GM19043 (cell line): ENCODE measurements at regions not wholly inside any gene's neighbourhood (a gene's known extent, or its start where the extent isn't known, plus 50 kb on each side); places are given as distances from the start of the nearest gene placed in this dataset.

Experiments
- ATAC-seq: cut with Tn5 transposase; IDR thresholded peaks from one replicate; pipeline ENCODE4 v1.9.1; 2021; ENCODE audit warnings: low read depth; ENCODE audit not compliant: unreplicated experiment

DNA sequence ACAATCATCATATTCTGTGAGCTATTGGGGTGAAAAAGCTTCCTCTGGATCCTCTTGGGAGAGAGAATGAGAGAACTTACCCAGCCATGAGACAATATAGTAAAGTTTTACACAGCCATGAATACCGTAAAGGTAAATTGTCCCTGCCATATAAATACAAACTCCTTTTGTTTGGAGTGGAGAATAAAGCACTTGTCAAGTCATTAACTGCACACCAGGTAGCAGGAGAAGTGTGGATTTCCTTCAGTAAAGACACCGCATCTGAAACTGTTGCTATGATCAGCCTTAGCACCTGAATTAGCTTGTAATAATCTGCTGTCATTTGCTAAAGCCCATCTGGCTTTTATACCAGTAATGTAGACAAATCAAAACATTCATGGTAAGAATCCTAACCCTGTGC, 336.6 kb upstream of the SLCO3A1 start:
- no peak for ATAC-seq

GRCh38 chr15:91517491-91518200, 335.9 kb upstream of the SLCO3A1 start:
- no peak for ATAC-seq

GRCh38 chr15:91520850-91521249, 332.7 kb upstream of the SLCO3A1 start:
- no peak for ATAC-seq

DNA sequence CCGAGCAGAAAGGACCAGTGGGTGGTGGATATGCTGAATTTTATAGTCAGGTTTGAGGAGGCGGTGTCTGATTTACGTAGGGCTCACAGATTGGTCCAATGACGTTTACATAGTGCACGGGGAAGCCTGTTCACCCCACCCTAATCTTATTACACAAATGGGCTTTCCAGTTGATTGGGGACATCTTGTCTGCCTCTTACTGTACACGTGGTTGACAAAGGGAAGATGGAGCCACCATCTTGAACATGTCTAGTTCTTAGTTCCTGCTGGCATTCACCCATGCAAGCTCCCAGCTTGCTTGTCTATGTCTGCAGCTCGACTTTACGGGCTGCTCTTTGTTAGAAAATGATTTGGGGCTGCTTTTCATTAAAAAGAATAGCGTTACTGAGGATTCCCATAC, 332.0 kb upstream of the SLCO3A1 start:
- ATAC-seq = no peak

DNA sequence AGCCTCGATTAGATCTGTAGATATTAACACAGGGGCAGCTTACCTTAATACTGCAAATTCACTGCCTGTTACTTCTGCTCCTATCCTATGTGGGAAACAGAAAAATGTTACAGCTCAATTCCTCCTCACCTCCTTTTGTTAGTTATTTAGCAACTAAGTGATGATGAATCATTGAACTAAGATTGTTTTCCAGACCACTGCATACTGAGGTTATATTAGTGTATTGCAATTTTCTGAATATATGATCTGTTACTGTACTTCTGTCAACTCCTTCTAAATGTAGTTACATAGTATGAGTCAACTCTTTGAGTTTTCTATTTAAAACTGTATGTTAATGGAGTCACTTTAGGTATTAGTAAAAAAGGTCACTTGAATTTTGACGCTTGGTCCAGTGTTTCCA, 331.5 kb upstream of the SLCO3A1 start:
- no peak for ATAC-seq

- ATAC-seq = no peak
These were observed 330.7 kb upstream of the SLCO3A1 start for GRCh38 chr15:91522605-91523332.

DNA sequence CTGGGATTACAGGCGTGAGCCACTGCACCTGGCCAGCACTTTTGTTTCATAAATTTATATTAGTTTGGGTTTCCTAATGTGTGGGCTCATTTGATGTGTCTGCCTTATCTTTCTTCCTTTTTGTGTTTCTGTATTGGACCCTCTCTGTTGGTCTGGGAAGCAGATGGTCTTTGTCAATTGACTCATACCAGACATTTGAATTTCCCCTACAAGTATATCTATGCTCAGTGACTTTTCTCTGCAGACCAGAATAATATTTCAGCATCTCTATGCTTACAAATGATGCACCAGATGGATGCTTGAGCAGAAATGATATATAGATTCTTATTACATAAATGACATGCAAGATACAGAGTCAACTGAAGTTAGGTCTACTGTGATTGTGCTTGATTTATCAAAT, 329.9 kb upstream of the SLCO3A1 start:
- ATAC-seq = no peak

GRCh38 chr15:91524534-91524933, 329.0 kb upstream of the SLCO3A1 start:
- no peak for ATAC-seq

DNA sequence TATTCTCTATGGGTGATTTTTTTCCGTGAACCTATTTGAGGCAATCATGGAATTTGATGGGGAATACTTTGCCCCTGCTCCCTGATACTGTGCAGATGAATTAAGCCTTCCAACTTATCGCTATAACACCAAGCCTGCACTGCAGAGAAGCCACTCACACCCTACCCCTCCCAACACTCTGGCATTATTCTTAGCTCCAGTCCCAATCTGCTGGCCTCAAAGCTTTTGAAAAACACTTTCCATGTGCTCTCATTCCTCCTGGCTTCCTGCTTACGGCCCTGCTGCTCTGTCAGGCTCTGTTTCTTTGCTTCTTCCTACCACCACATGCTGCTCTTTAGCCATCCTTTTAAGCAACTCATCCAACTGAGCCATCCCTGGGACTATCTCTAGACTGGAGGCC, 327.8 kb upstream of the SLCO3A1 start:
- no peak for ATAC-seq

- ATAC-seq = no peak
These were observed 327.1 kb upstream of the SLCO3A1 start for GRCh38 chr15:91526424-91526823.

DNA sequence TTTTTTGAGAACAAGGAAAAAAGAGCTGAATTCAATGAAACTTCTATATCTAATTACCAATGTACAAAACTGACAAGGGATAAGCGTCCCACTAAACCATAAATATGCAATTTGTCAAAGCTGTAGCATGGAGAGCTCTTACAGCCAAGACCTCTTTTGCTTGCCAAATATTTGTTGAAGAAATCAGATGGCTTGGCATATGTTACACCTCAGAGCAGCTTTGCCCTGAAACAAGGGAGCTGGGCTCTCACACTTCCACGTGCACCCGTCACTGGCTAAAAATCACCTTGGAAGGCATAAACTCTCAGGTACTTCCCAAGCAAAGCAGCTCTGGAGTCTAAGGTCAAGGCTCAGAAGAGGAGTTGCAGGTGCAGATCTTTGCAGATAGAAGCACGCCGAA, 324.7 kb upstream of the SLCO3A1 start:
- ATAC-seq = no peak

DNA sequence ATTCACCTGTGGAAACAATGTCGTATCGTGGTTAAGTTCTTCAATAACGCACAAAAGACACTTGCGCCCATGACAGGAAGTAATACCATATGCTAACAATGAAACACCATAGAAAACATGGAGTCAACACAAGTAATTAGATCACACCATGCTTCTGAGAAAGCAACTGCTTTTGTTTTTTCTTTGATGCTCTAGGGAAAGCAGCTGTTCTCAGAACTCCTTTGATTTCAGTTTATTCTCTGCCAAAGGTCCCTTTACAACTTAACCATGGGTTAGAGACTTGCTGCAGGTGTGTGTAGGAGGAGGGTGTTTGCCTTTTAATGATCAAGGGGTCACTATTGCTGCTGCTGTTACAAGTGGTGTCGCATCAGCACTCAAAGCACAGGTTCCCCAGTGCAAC, 324.0 kb upstream of the SLCO3A1 start:
- no peak for ATAC-seq

DNA sequence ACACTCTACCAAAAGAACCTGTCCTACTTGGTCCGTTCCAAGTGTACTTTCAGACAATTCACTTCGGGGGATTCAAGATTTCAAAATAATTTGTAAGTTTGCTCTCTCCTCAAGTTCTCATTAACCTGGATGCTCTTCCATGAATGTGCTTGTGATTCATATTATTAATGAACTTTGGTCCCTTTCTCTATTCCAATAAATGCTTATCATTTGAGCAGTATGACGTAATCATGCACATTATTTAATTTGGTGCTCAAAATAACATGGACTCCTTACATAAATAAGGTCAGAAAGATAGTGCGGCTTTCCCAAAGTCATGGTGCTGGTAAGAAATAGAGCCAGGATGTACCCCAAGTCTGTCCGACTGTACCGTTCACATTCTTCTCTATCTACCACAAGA, 323.2 kb upstream of the SLCO3A1 start:
- ATAC-seq = no peak

- ATAC-seq = no peak
These were observed 322.4 kb upstream of the SLCO3A1 start for GRCh38 chr15:91530956-91531582.

DNA sequence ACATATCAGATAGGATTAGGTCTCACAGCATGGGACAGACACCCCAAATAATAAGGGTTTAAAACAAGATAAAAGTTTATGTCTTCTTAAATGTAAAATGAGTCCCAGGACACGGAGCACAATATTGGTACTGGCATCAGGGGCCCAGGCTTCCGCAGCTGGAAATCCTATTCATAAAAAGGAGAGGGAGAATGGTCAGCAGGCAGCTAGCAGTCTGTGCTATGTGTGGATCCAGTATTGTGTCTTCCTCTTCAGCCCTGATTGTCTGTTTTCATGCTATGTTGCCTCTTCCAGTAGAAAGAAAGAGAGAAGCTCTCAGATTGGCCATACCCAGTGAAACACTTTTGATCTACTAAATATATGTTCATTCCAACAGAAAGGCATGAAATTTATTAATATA, 319.3 kb upstream of the SLCO3A1 start:
- ATAC-seq = no peak

- ATAC-seq = no peak
These were observed 318.5 kb upstream of the SLCO3A1 start for GRCh38 chr15:91534976-91535375.

DNA sequence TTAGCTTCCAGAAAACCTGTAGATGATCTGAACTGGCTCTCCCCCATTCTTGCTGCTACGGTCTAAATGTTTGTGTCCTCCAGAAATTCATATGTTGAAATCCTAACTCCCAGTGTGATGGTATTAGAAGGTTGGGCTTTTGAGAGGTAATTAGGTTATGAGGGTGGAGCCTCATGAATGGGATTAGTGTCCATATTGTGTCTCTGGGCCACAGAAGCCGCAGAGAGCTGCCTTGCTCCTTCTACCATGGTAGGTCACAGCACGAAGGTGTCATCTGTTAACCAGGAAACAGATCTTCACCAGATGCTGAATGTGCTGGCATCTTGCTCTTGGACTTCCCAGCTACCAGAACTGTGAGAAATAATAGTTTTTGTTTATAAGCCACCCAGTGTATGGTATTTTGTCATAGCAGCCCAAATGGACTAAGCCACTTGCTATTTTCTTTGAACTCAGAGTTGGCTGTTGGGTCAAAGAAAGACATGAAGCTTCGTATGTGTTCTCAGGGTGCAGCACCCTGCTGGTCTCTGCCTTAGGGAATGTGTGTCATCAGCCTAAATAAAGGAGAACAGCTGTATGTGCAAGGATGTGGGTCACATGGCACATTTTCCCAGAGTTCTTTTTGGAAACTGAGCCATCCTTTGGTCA, 317.5 kb upstream of the SLCO3A1 start:
- no peak for ATAC-seq

GRCh38 chr15:91537856-91538255, 315.7 kb upstream of the SLCO3A1 start:
- ATAC-seq = no peak

DNA sequence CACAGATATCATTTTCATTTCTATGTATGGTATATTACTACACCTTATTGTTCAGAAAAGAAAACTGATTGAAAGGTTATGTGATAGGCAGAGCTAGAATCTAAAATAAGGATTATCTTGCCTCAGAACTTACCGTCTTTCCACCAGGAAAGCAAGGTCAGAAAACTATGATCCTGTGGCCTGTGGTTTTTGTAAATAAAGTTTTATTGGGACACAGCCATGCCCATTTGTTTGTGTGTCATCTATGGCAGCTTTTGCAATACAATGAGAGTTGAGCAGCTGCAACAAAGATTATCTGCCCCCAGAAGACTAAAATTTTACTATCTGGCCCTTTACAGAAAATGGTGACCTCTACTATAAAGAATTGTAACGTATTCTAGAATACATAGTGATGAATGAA, 314.7 kb upstream of the SLCO3A1 start:
- no peak for ATAC-seq

DNA sequence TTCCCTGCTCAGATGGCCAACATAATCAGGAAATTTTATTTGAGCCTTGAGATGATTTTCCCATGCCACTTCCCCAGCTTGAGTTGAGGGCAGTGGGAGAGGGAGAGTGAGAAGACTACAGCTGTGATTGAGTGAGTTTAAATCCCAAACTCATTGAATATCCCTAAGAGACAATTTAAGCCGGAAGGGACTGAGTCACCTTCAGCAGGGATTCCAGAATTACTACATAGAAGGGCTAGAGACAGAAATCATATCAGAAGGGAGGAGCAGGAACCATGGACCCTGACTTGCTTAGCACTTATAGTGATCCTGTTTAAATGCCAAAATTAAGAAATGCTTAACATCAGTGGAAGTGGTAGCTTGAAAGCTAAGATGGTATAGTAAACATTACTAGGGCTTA, 312.2 kb upstream of the SLCO3A1 start:
- ATAC-seq = no peak

GRCh38 chr15:91542226-91542625, 311.3 kb upstream of the SLCO3A1 start:
- no peak for ATAC-seq
